Left ventricle myocardium superior (tissue), 1 donor: ENCODE measurements at regions not wholly inside any gene's neighbourhood (a gene's known extent, or its start where the extent isn't known, plus 50 kb on each side); places are given as distances from the start of the nearest gene placed in this dataset.

Experiments
- ATAC-seq: fragments of 200-7000 bp; cut with Tn5 transposase; one replicate; pipeline ENCODE4 v1.9.1; 2020; ENCODE audit warnings: mild to moderate bottlenecking, moderate library complexity
- DNase-seq: peaks from one replicate; pipeline ENCODE4 v3.0.0-alpha.2; 2020
- intact Hi-C: fragments of 100-400 bp; cut with micrococcal nuclease; formaldehyde crosslinking; loops from one replicate; pipeline ENCODE4 v1.11.0; 2022
- donor health status: DM: no; HTN: yes; CAD: no; lungs with severe emphysema.

- ATAC-seq = no peak
- intact Hi-C loops = loop anchor here (10.0 kb wide), 1 partner anchor 222 kb away; no protein-coding TSS in a partner anchor
- no peak for DNase-seq
Measured at GRCh38 chr1:234716908-234717375, 107.0 kb upstream of the IRF2BP2 start.

GRCh38 chr1:234715252-234716014 lies 105.5 kb upstream of the IRF2BP2 start:
- ATAC-seq = peak; percentile 15
- DNase-seq = no peak
- intact Hi-C loops = loop anchor here (10.0 kb wide), 1 partner anchor 221 kb away; no protein-coding TSS in a partner anchor

GRCh38 chr1:234713859-234714258 lies 103.9 kb upstream of the IRF2BP2 start:
- intact Hi-C loops = loop anchor here (10.0 kb wide), 1 partner anchor 219 kb away; no protein-coding TSS in a partner anchor
- ATAC-seq = no peak
- DNase-seq = no peak

GRCh38 chr1:234713440-234713839 lies 103.5 kb upstream of the IRF2BP2 start:
- DNase-seq (no peak), ATAC-seq (no peak)
- intact Hi-C loops = loop anchor here (10.0 kb wide), 1 partner anchor 219 kb away; no protein-coding TSS in a partner anchor

GRCh38 chr1:234712891-234713305 lies 102.9 kb upstream of the IRF2BP2 start:
- DNase-seq (no peak), ATAC-seq (no peak)
- intact Hi-C loops = loop anchor here (10.0 kb wide), 1 partner anchor 218 kb away; no protein-coding TSS in a partner anchor

- DNase-seq = no peak
- peak; percentile 43 for ATAC-seq
- intact Hi-C loops = loop anchor here (10.0 kb wide), 1 partner anchor 216 kb away; no protein-coding TSS in a partner anchor
Measured at GRCh38 chr1:234710936-234711724, 101.2 kb upstream of the IRF2BP2 start.

GRCh38 chr1:234710381-234710780 lies 100.4 kb upstream of the IRF2BP2 start:
- no peak for ATAC-seq
- intact Hi-C loops = loop anchor here (10.0 kb wide), 1 partner anchor 216 kb away; no protein-coding TSS in a partner anchor

GRCh38 chr1:234709473-234710228 lies 99.7 kb upstream of the IRF2BP2 start:
- intact Hi-C loops = loop anchor here (10.0 kb wide), 1 partner anchor 215 kb away; no protein-coding TSS in a partner anchor

More at GRCh38 chr1:234710381-234710780, 100.4 kb upstream of the IRF2BP2 start:
- no peak for DNase-seq

GRCh38 chr1:234708700-234709395 lies 98.9 kb upstream of the IRF2BP2 start:
- DNase-seq (no peak), ATAC-seq (no peak)
- intact Hi-C loops = no loop called here

More at GRCh38 chr1:234709473-234710228, 99.7 kb upstream of the IRF2BP2 start:
- DNase-seq (peak; percentile 71), ATAC-seq (peak; percentile 88)

GRCh38 chr1:234707641-234708040 lies 97.7 kb upstream of the IRF2BP2 start:
- intact Hi-C loops = no loop called here
- DNase-seq (no peak), ATAC-seq (no peak)

GRCh38 chr1:234706931-234707330 lies 97.0 kb upstream of the IRF2BP2 start:
- intact Hi-C loops = no loop called here
- ATAC-seq (no peak), DNase-seq (no peak)

- intact Hi-C loops = no loop called here
- ATAC-seq (no peak), DNase-seq (no peak)
Measured at GRCh38 chr1:234706199-234706598, 96.2 kb upstream of the IRF2BP2 start.

- ATAC-seq (no peak), DNase-seq (no peak)
- intact Hi-C loops = no loop called here
Measured at GRCh38 chr1:234705615-234706014, 95.6 kb upstream of the IRF2BP2 start.

- no peak for DNase-seq
- intact Hi-C loops = no loop called here
- no peak for ATAC-seq
Measured at GRCh38 chr1:234704106-234704887, 94.3 kb upstream of the IRF2BP2 start.

GRCh38 chr1:234702342-234703000 lies 92.5 kb upstream of the IRF2BP2 start:
- peak; percentile 88 for ATAC-seq
- peak; percentile 63 for DNase-seq
- intact Hi-C loops = no loop called here

GRCh38 chr1:234701737-234702341 lies 91.9 kb upstream of the IRF2BP2 start:
- DNase-seq (peak; percentile 58), ATAC-seq (peak; percentile 78)
- intact Hi-C loops = no loop called here
